ENCODE measurements at regions not wholly inside any gene's neighbourhood (a gene's known extent, or its start where the extent isn't known, plus 50 kb on each side); places are given as distances from the start of the nearest gene placed in this dataset.
A peak's percentile ranks its signal among the peaks of the same experiment; 100 is the strongest.

- DNase-seq (peak in 2 of 14 experiments; percentile 7 to 19), ATAC-seq (ENCODE audit: poor library complexity) (no peak)
- H3K4me3 ChIP-seq (ENCODE audit: low read length) = no peak overlapping the region
- Mint-ChIP-seq H3K4me1 (ENCODE audit: low read depth) (no peaks in the 10 kb centered on the region), H3K4me3 (no peak overlapping the region), H3K9me3 (peaks cover 2% of the 10 kb centered on the region), H3K36me3 (ENCODE audit: low read depth) (no peaks in the 10 kb centered on the region), H3K27me3 (no peaks in the 10 kb centered on the region), H3K27ac (no peak overlapping the region)
- H3K36me3 ChIP-seq (ENCODE audit: insufficient read depth, low read length) = no peaks in the 10 kb centered on the region
- no peaks in the 10 kb centered on the region for H3K4me1 ChIP-seq (ENCODE audit: insufficient read depth, low read length)
- H3K27ac ChIP-seq (ENCODE audit: low read depth in 1 of 2, low read length in 2 of 2) = no peak overlapping the region
- ChIA-PET POLR2A (no interaction called here), CTCF (no interaction called here)
- TF ChIP-seq CTCF (IDR thresholded peaks at IDR 0.05) = no peak
- H3K27me3 ChIP-seq (ENCODE audit: control insufficient read depth in 1 of 2, insufficient read depth in 2 of 2, low read length in 2 of 2) = no peaks in the 10 kb centered on the region
- no peaks in the 10 kb centered on the region for H3K9me3 ChIP-seq (ENCODE audit: control insufficient read depth in 1 of 2, insufficient read depth in 1 of 2, low read length in 2 of 2)
- intact Hi-C loops (cut with DNase I, micrococcal nuclease) = no loop called here
Observed at GRCh38 chr7:20083781-20084180, 133.4 kb downstream of the MACC1 start.

- ChIA-PET POLR2A (no interaction called here), CTCF (no interaction called here)
- no peaks in the 10 kb centered on the region for H3K36me3 ChIP-seq (ENCODE audit: insufficient read depth, low read length)
- Mint-ChIP-seq H3K36me3 (ENCODE audit: low read depth) (no peaks in the 10 kb centered on the region), H3K4me1 (ENCODE audit: low read depth) (no peaks in the 10 kb centered on the region), H3K27ac (no peak overlapping the region), H3K27me3 (no peaks in the 10 kb centered on the region), H3K9me3 (no peaks in the 10 kb centered on the region), H3K4me3 (no peak overlapping the region)
- ATAC-seq (ENCODE audit: poor library complexity) (no peak), DNase-seq (no peak)
- no peak for TF ChIP-seq CTCF (IDR thresholded peaks at IDR 0.05)
- no peaks in the 10 kb centered on the region for H3K9me3 ChIP-seq (ENCODE audit: control insufficient read depth in 1 of 2, insufficient read depth in 1 of 2, low read length in 2 of 2)
- H3K4me1 ChIP-seq (ENCODE audit: insufficient read depth, low read length) = no peaks in the 10 kb centered on the region
- no peak overlapping the region for H3K27ac ChIP-seq (ENCODE audit: low read depth in 1 of 2, low read length in 2 of 2)
- no peak overlapping the region for H3K4me3 ChIP-seq (ENCODE audit: low read length)
- H3K27me3 ChIP-seq (ENCODE audit: control insufficient read depth in 1 of 2, insufficient read depth in 2 of 2, low read length in 2 of 2) = no peaks in the 10 kb centered on the region
- intact Hi-C loops (cut with DNase I, micrococcal nuclease) = no loop called here
Observed at GRCh38 chr7:20079080-20079479, 138.1 kb downstream of the MACC1 start.

- H3K27me3 Mint-ChIP-seq = no peaks in the 10 kb centered on the region
- Histone ChIP-seq H3K27ac (ENCODE audit: low read depth in 1 of 2, low read length in 2 of 2) (no peak overlapping the region), H3K9me3 (ENCODE audit: control insufficient read depth in 1 of 2, insufficient read depth in 1 of 2, low read length in 2 of 2) (no peaks in the 10 kb centered on the region), H3K36me3 (ENCODE audit: insufficient read depth, low read length) (no peaks in the 10 kb centered on the region), H3K27me3 (ENCODE audit: control insufficient read depth in 1 of 2, insufficient read depth in 2 of 2, low read length in 2 of 2) (no peaks in the 10 kb centered on the region), H3K4me3 (ENCODE audit: low read length) (no peak overlapping the region), H3K4me1 (ENCODE audit: insufficient read depth, low read length) (no peaks in the 10 kb centered on the region)
- no peak overlapping the region for H3K27ac Mint-ChIP-seq
- DNase-seq (no peak), ATAC-seq (ENCODE audit: poor library complexity) (no peak)
- H3K36me3 Mint-ChIP-seq (ENCODE audit: low read depth) = no peaks in the 10 kb centered on the region
- intact Hi-C loops (cut with DNase I, micrococcal nuclease) = no loop called here
- CTCF ChIA-PET = no interaction called here
- POLR2A ChIA-PET = no interaction called here
- no peak overlapping the region for H3K4me3 Mint-ChIP-seq
- no peaks in the 10 kb centered on the region for H3K4me1 Mint-ChIP-seq (ENCODE audit: low read depth)
- no peaks in the 10 kb centered on the region for H3K9me3 Mint-ChIP-seq
- no peak for TF ChIP-seq CTCF (IDR thresholded peaks at IDR 0.05)
Observed at GRCh38 chr7:20076835-20077234, 140.3 kb downstream of the MACC1 start.

Measured in CD4-positive, alpha-beta T cell (primary cell).